OCI-LY1 (cell line): ENCODE measurements at regions not wholly inside any gene's neighbourhood (a gene's known extent, or its start where the extent isn't known, plus 50 kb on each side); places are given as distances from the start of the nearest gene placed in this dataset.

ENCODE experiments used
- EZH2 ChIP-seq: fragments of 200-600 bp; sonication (generic), shearing (Covaris generic); IDR thresholded peaks from 2 replicates; pipeline ENCODE4 v1.8.0; 2017; ENCODE audit warnings: borderline replicate concordance, mixed run types, mild to moderate bottlenecking, antibody characterized with exemption, low read length, moderate library complexity, mixed read lengths
- TF ChIP-seq, protein P1 (sequence below): fragments of 200-600 bp; sonication (generic), shearing (Covaris generic); IDR thresholded peaks from 2 replicates; pipeline ENCODE4 v1.5.1; 2017; ENCODE audit warnings: mild to moderate bottlenecking, antibody characterized with exemption, low read length, moderate library complexity, mixed read lengths

DNA sequence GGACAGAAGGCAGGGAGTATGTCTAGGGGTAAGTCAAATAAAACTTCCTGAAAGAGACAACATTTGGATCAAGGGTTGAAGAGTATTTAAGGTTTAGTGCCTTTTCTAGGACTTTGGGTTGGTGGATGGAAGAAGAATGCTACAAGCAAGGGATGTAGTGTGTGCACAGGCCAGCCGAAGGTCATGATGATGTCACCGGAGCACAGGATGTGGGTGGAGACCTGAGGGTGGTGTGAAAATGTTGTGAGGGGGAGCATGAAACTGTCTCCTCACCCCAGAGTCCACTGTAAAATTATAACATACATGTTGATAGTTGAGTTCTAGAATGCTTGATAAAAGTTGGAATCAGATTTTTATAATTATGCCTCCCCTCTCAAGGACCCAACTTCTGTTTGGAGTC, 553.3 kb upstream of the SGCD start:
- TF ChIP-seq, protein P1, sequence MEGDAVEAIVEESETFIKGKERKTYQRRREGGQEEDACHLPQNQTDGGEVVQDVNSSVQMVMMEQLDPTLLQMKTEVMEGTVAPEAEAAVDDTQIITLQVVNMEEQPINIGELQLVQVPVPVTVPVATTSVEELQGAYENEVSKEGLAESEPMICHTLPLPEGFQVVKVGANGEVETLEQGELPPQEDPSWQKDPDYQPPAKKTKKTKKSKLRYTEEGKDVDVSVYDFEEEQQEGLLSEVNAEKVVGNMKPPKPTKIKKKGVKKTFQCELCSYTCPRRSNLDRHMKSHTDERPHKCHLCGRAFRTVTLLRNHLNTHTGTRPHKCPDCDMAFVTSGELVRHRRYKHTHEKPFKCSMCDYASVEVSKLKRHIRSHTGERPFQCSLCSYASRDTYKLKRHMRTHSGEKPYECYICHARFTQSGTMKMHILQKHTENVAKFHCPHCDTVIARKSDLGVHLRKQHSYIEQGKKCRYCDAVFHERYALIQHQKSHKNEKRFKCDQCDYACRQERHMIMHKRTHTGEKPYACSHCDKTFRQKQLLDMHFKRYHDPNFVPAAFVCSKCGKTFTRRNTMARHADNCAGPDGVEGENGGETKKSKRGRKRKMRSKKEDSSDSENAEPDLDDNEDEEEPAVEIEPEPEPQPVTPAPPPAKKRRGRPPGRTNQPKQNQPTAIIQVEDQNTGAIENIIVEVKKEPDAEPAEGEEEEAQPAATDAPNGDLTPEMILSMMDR = no peak
- no peak for TF ChIP-seq EZH2
